HG02759 (cell line): ENCODE measurements at regions not wholly inside any gene's neighbourhood (a gene's known extent, or its start where the extent isn't known, plus 50 kb on each side); places are given as distances from the start of the nearest gene placed in this dataset.
"Not testable (repeated sequence)": the region's sequence is repeated elsewhere in the genome, so short reads cannot be mapped to it uniquely, and the experiment has no call there.

Experiments
- ATAC-seq: cut with Tn5 transposase; IDR thresholded peaks from one replicate; pipeline ENCODE4 v1.9.1; 2021; ENCODE audit warnings: mild to moderate bottlenecking, moderate library complexity; ENCODE audit not compliant: unreplicated experiment

- ATAC-seq: no peak
Measured at GRCh38 chr6:167227984-167228383, 63.1 kb upstream of the UNC93A start.

- ATAC-seq: no peak
Measured at GRCh38 chr6:167229586-167229985, 61.5 kb upstream of the UNC93A start.

- ATAC-seq: no peak
Measured at GRCh38 chr6:167230288-167230687, 60.8 kb upstream of the UNC93A start.

DNA sequence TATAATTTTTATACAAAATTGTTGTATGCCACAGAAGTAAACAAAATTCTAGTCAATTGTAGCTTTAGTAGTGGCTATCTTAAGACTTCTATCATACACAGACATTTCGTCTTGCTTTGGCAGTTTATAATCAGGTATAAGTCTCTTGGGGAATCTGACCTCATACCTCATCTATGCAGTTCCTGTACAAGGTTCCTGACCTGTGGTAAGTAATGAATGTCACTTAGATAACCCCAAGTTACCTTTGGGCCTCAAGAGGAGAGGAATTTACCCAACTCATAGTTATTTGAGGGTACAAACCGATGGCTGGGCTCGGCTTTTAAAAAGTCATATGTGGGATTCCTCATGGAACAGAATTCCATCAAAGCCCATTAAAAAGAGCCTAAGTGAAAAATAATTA lies 58.8 kb upstream of the UNC93A start:
- no peak for ATAC-seq

GRCh38 chr6:167233490-167233889 lies 57.6 kb upstream of the UNC93A start:
- no peak for ATAC-seq

DNA sequence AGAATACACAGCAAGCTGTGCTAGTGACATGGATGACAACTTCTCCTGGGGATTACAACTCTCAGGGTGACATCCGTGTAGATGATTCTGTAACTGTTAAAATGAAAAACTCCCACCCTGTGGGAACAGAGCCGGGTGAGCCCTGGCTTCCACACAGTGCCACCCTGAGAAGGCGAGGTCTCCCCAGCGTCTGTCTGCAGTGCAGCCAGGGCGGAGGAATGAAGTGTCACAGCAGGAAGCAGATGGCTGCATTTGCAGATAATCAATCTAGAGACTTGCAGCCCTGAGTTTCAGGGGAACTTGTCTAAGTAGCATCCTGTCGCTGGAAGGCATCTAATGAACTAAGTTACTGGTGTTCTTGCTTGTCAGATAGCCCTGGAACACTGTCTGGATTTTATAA lies 56.5 kb upstream of the UNC93A start:
- not testable (repeated sequence) for ATAC-seq

DNA sequence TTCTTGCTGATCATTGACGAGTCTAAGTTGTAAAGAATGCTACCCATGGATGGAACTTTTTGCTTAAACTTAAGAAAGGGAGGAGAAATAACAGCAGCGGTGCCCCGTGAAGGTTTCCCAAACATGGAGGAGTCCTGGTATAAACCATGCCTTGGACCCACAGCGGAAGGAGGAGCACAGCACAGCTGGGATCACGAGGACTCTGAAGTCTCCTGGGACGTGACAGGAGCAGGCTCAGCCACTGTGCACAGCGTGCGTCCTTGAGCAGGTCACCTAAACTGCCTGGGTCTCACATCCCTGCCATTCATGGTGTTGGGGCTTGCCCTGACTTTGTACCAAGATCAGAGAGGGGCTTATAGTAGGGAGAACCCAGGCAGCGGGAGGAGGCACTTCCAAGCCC lies 56.1 kb upstream of the UNC93A start:
- no peak for ATAC-seq

DNA sequence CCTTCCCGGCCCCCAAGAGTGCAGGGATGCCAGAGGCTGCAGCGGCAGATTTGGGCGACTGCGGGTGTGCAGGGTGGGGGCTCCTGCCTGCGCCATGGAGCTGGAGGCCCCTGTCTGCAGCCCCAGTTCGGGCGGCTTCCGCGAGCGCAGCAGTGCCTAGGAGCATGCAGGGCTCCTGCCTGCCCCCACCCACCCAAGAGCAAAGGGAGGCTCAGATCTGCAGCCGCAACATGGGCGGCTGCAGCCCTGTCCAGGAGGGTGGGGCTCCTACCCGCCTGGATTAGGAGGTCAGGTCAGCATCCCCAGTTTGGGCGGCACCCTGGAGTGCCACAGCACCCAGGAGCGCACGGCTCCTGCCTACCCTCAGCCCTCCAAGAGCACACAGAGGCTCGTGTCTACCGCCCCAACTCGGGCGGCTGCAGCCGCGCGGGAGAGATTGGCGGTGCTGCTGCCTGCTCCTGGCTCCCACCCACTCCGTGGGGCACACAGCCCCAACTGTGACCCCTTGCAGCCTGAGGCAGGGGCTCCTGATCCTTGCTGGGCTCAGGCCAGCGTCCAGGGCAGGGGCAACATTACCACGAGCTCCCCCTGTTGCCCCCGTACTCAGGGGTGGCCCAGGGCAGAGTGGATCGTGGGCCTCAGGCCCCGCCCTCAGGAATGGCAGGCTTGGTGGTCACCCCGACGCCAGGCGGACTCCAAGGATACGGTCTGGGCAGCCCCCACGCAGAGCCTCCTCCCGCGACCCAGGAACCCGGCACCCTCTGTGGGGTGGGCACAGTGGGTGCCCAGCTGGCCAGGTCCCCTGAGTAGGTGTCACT lies 55.5 kb upstream of the UNC93A start:
- ATAC-seq: no peak

GRCh38 chr6:167236239-167236571 lies 54.9 kb upstream of the UNC93A start:
- ATAC-seq: no peak

DNA sequence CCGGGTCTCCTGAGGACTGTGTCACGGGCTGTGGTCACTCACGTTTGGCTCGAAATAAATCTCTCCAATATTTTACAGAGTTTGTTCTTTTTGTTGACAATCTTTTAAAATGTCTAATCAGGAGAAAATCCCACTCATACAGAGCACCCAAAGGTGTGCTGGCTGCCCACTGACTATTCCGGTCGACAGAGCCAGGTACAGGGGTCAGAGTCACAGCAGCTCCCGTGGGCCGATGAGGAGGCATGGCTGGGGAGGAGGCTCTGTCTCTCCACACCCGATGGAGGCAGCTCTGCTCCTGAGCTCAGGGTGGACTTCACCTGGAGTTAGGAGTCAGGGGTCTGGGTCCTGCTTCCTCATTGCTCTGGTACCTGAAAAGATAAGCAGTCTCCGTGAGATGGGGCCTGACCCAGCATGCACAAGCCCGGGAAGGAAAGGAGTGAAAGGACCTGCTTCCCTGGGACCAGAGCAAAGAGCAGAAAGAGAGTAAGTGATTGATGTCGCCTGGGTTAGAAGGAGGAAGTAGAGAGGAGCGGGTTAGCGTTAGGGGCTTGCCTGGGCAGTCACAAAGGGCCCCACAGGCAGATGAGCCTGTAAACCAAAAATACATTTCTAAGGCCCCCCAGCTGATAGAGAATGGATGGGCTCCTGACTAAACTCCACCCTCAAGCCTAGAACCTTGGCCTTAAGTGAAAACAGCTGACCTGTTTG lies 53.5 kb upstream of the UNC93A start:
- ATAC-seq: no peak

- ATAC-seq: no peak
Measured at GRCh38 chr6:167238146-167238693, 52.9 kb upstream of the UNC93A start.

DNA sequence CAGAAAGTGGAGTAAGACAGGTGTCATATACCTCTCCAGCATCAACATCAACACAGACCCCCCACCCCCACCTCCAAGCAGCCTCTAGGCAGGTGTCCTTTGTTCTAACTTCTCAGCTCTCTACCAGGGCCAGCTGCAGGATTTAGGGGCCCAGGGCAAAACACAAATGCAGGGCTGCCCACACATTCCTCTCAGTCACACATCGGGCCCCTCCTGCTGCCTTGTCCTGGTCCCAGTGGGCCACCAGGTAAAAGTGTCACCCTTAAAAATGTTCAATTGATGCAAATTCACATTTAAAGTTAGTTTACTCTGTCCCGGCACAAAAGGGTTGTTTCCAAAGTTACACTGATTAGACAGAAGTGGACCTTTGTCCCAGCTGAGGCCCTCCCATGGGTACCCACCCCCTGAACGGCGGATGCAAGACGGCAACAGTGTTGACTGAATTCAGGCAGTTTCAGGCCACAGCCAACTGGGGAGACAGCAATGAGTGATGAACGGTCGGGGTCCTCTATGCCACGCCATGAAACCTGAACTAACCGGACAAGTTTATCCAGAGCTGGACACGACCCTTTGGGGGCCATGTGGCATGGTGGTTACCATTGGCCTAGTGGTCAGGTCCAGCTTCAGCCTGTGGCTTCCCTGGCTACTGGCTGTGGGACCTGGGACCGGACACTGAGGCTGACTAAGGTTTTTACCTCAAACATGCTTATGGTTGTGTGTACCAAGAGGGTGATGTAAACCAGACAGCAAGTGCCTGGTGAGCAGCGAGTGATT lies 52.2 kb upstream of the UNC93A start:
- ATAC-seq: no peak

DNA sequence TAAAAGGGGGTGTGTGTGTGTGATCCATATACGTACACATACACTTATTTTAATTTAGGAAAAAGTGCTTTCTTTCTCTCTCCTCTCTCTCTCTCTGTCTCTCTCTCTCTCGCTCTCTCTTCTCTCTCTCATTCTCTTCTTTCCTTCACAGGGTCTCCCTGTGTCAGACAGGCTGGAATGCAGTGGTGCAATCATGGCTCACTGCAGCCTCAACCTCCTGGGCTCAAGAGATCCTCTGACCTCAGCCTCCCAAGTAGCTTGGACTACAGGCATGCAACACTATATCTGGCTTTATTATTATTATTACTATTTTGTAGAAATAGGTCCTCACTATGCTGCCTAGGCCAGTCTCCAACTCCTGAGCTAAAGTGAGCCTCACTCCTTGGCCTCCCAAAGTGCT lies 51.6 kb upstream of the UNC93A start:
- ATAC-seq: not testable (repeated sequence)

DNA sequence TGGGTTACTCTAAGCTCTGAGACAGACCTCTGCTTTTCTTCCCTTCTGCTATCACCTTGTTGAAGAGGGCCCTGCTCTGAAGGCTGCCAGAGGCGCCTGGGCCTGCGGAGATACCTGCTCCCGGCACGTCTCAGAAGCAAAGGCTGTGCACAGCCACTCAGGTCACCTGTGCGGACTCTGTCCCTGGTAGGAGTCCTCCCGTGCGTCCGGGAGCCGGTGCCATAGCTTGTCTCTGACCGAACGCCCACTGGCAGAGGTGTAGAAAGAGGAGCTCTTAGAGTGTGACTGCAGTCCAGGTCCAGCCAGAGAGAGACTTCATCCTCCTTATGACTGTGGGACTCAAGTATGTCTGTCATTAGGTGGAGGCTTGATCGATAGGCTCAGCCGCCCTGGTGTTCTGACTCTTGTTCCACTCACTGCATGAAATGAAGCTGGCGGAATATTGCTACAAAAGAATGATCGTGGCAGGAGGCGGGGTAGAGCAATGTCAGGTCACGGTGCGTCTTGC lies 51.0 kb upstream of the UNC93A start:
- no peak for ATAC-seq
